Neural cell (in vitro differentiated cells): ENCODE measurements at regions not wholly inside any gene's neighbourhood (a gene's known extent, or its start where the extent isn't known, plus 50 kb on each side); places are given as distances from the start of the nearest gene placed in this dataset.

Source experiments
- H2AFZ ChIP-seq: fragments of 200-600, 300-800 bp; sonication (generic), shearing (Covaris generic); 2 replicates; pipeline ENCODE4 v1.6.0; 2014; ENCODE audit warnings: low read depth, mild to moderate bottlenecking, antibody characterized with exemption, low read length, moderate library complexity
- H3F3A ChIP-seq: fragments of 200-600 bp; shearing (Covaris generic); 2 replicates; pipeline ENCODE4 v1.6.1; 2016; ENCODE audit warnings: mild to moderate bottlenecking, moderate library complexity, mixed read lengths, antibody characterized with exemption, low read length; ENCODE audit not compliant: insufficient read depth, poor library complexity, severe bottlenecking
- H3K27ac ChIP-seq: fragments of 200-600, 300-800 bp; sonication (generic), shearing (Covaris generic); 2 replicates; pipeline ENCODE4 v1.5.1; 2014; ENCODE audit warnings: mild to moderate bottlenecking, low read length, moderate library complexity
- H3K27me3 ChIP-seq: fragments of 300-800, 200-600 bp; sonication (generic), shearing (Covaris generic); 2 replicates; pipeline ENCODE4 v1.6.0; 2014; ENCODE audit warnings: mild to moderate bottlenecking, low read depth, low read length, moderate library complexity; ENCODE audit not compliant: insufficient read depth
- H3K36me3 ChIP-seq: fragments of 300-800, 200-600 bp; sonication (generic), shearing (Covaris generic); 2 replicates; pipeline ENCODE4 v1.5.1; 2014; ENCODE audit warnings: mild to moderate bottlenecking, antibody characterized with exemption, low read length, moderate library complexity; ENCODE audit not compliant: insufficient read depth
- H3K4me2 ChIP-seq: fragments of 300-800, 200-600 bp; sonication (generic), shearing (Covaris generic); 2 replicates; pipeline ENCODE4 v1.6.0; 2014; ENCODE audit warnings: mild to moderate bottlenecking, low read length
- H3K4me3 ChIP-seq: fragments of 300-800, 200-600 bp; sonication (generic), shearing (Covaris generic); 2 replicates; pipeline ENCODE4 v1.5.1; 2014; ENCODE audit warnings: mild to moderate bottlenecking, low read length, moderate library complexity
- H3K79me2 ChIP-seq: fragments of 200-600 bp; shearing (Covaris generic); replicated peaks from 2 replicates; pipeline ENCODE4 v1.6.0; 2014; ENCODE audit warnings: mild to moderate bottlenecking, low read length, moderate library complexity; ENCODE audit not compliant: insufficient read depth
- H3K9ac ChIP-seq: fragments of 300-800, 200-600 bp; sonication (generic), shearing (Covaris generic); 2 replicates; pipeline ENCODE4 v1.6.1; 2016; ENCODE audit warnings: mild to moderate bottlenecking, low read length, mixed read lengths
- H3K9me2 ChIP-seq: fragments of 200-600 bp; shearing (Covaris generic); 2 replicates; pipeline ENCODE4 v1.6.1; 2016; ENCODE audit warnings: mild to moderate bottlenecking, low read length, mixed read lengths; ENCODE audit not compliant: insufficient read depth
- H3K9me3 ChIP-seq: fragments of 200-600, 300-800 bp; sonication (generic), shearing (Covaris generic); 2 replicates; pipeline ENCODE4 v1.6.1; 2016; ENCODE audit warnings: mild to moderate bottlenecking, mixed run types, low read length, moderate library complexity, mixed read lengths
- H4K20me1 ChIP-seq: fragments of 200-600 bp; shearing (Covaris generic); 2 replicates; pipeline ENCODE4 v1.6.1; 2016; ENCODE audit warnings: mild to moderate bottlenecking, mixed run types; ENCODE audit not compliant: insufficient read depth
- CTCF ChIP-seq: fragments of 450-650 bp; IDR thresholded peaks from 2 replicates; pipeline ENCODE4 v1.5.1; 2014; ENCODE audit warnings: antibody characterized with exemption, mild to moderate bottlenecking, moderate library complexity; ENCODE audit not compliant: poor library complexity, severe bottlenecking
- EP300 ChIP-seq: fragments of 450-650 bp; conservative IDR thresholded peaks from 2 replicates; pipeline ENCODE4 v1.6.1; 2014; ENCODE audit warnings: antibody characterized with exemption, mild to moderate bottlenecking, moderate library complexity; ENCODE audit not compliant: poor library complexity, severe bottlenecking
- EZH2 ChIP-seq: fragments of 200-600, 300-800 bp; shearing (Covaris generic), sonication (generic); IDR thresholded peaks from 2 replicates; pipeline ENCODE4 v1.6.1; 2014; ENCODE audit warnings: antibody characterized with exemption, low read length, borderline replicate concordance, mild to moderate bottlenecking; ENCODE audit not compliant: insufficient read depth, poor library complexity, severe bottlenecking
- MXI1 ChIP-seq: fragments of 450-650 bp; conservative IDR thresholded peaks from 2 replicates; pipeline ENCODE4 v1.6.1; 2014; ENCODE audit warnings: antibody characterized with exemption, mild to moderate bottlenecking; ENCODE audit not compliant: poor library complexity, severe bottlenecking
- POLR2AphosphoS5 ChIP-seq: IDR thresholded peaks from 2 replicates; pipeline ENCODE4 v1.6.1; 2012
- RAD21 ChIP-seq: fragments of 450-650 bp; conservative IDR thresholded peaks from 2 replicates; pipeline ENCODE4 v1.6.1; 2014; ENCODE audit warnings: antibody characterized with exemption, mild to moderate bottlenecking, moderate library complexity
- REST ChIP-seq: IDR thresholded peaks from 2 replicates; pipeline ENCODE4 v1.6.1; 2012; ENCODE audit warnings: borderline replicate concordance
- SMC3 ChIP-seq: fragments of 450-650 bp; conservative IDR thresholded peaks from 2 replicates; pipeline ENCODE4 v1.6.1; 2014; ENCODE audit warnings: antibody characterized with exemption, mild to moderate bottlenecking, moderate library complexity; ENCODE audit not compliant: poor library complexity
- TAF1 ChIP-seq: IDR thresholded peaks from 2 replicates; pipeline ENCODE4 v1.6.1; 2012; ENCODE audit warnings: low read depth

GRCh38 chr21:38930066-38930465 lies 124.3 kb downstream of the ETS2 start:
- Histone ChIP-seq H3K9me2 (no peaks in the 10 kb centered on the region), H4K20me1 (no peaks in the 10 kb centered on the region), H3K9me3 (no peaks in the 10 kb centered on the region), H3K79me2 (no peaks in the 10 kb centered on the region), H3K4me2 (no peak overlapping the region), H3K27ac (no peak overlapping the region), H2AFZ (no peak overlapping the region), H3K9ac (no peak overlapping the region), H3F3A (no peaks in the 10 kb centered on the region), H3K4me3 (no peak overlapping the region), H3K27me3 (no peaks in the 10 kb centered on the region), H3K36me3 (no peaks in the 10 kb centered on the region)
- no peak for TF ChIP-seq EP300
- no peak for TF ChIP-seq SMC3
- no peak for TF ChIP-seq TAF1
- no peak for TF ChIP-seq POLR2AphosphoS5
- TF ChIP-seq CTCF: no peak
- TF ChIP-seq MXI1: no peak
- no peak for TF ChIP-seq EZH2
- no peak for TF ChIP-seq REST
- TF ChIP-seq RAD21: no peak

DNA sequence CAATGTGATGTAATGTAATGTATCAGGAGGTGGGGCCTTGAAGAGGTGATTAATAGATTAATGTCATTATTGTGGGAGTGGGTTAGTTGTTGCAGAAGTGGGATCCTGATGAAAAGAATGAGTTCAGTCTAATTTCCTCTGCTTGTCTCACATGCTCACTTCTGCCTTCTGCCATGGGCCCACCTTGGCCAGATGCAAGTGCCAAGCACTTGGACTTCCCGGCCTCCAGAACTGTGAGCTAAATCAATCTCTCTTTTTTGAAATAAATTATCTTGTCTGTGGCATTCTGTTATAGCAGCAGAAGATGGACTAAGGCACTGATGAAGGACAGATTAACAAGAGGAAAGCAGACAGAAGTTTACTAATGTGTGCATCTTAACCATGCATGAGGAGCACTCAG lies 123.9 kb downstream of the ETS2 start:
- Histone ChIP-seq H3K36me3 (no peaks in the 10 kb centered on the region), H3K79me2 (no peaks in the 10 kb centered on the region), H4K20me1 (no peaks in the 10 kb centered on the region), H3K9me3 (no peaks in the 10 kb centered on the region), H3K9me2 (no peaks in the 10 kb centered on the region), H2AFZ (no peak overlapping the region), H3K27me3 (no peaks in the 10 kb centered on the region), H3K9ac (no peak overlapping the region), H3K4me3 (no peak overlapping the region), H3K27ac (no peak overlapping the region), H3F3A (no peaks in the 10 kb centered on the region), H3K4me2 (no peak overlapping the region)
- TF ChIP-seq EZH2 (no peak), TAF1 (no peak), POLR2AphosphoS5 (no peak), MXI1 (no peak), SMC3 (no peak)

GRCh38 chr21:38929142-38929541 lies 123.4 kb downstream of the ETS2 start:
- Histone ChIP-seq H3K9me3 (no peaks in the 10 kb centered on the region), H4K20me1 (no peaks in the 10 kb centered on the region), H3K36me3 (no peaks in the 10 kb centered on the region), H3K79me2 (no peaks in the 10 kb centered on the region), H3K9ac (no peak overlapping the region), H3K4me2 (no peak overlapping the region), H3K27me3 (no peaks in the 10 kb centered on the region), H2AFZ (no peak overlapping the region), H3F3A (no peaks in the 10 kb centered on the region), H3K9me2 (no peaks in the 10 kb centered on the region), H3K4me3 (no peak overlapping the region), H3K27ac (no peak overlapping the region)
- TF ChIP-seq POLR2AphosphoS5: no peak
- no peak for TF ChIP-seq EZH2
- TF ChIP-seq RAD21: no peak
- no peak for TF ChIP-seq MXI1
- TF ChIP-seq CTCF: no peak
- TF ChIP-seq TAF1: no peak
- TF ChIP-seq SMC3: no peak
